B cell (primary cell): ENCODE measurements at regions not wholly inside any gene's neighbourhood (a gene's known extent, or its start where the extent isn't known, plus 50 kb on each side); places are given as distances from the start of the nearest gene placed in this dataset.
"Not testable (repeated sequence)": the region's sequence is repeated elsewhere in the genome, so short reads cannot be mapped to it uniquely, and the experiment has no call there.

Experiments
- ATAC-seq: fragments of 200-7000 bp; cut with Tn5 transposase; one replicate; pipeline ENCODE4 v1.10.0; 2021; ENCODE audit warnings: low read depth, mild to moderate bottlenecking, moderate number of reproducible peaks, moderate library complexity
- CTCF ChIA-PET: fragments of 350-600 bp; sonication (Branson Sonifier 250); formaldehyde crosslinking; loops from one replicate; lab custom pipeline; 2021; ENCODE audit warnings: antibody characterized with exemption, inconsistent platforms; lab: Charles Lee
- POLR2A ChIA-PET: fragments of 350-600 bp; sonication (Branson Sonifier 250); formaldehyde crosslinking; loops from one replicate; lab custom pipeline; 2021; ENCODE audit warnings: antibody characterized with exemption; lab: Charles Lee
- DNase-seq: peaks from one replicate; pipeline ENCODE4 v3.0.0; 2013
- H2AFZ ChIP-seq: 2 replicates; pipeline ENCODE4 v1.6.1; 2012; ENCODE audit warnings: mild to moderate bottlenecking, low read depth, low read length; ENCODE audit not compliant: insufficient read depth, poor library complexity, severe bottlenecking
- H3K27ac ChIP-seq, 2 donors: 1 replicate in 1 of 2; 2 replicates in 1 of 2; pipeline ENCODE4 v1.5.1; 2012 to 2013; ENCODE audit warnings: low read length in 2 of 2, mild to moderate bottlenecking in 2 of 2, moderate library complexity in 1 of 2
- H3K27me3 ChIP-seq, 4 experiments: fragments of 200-600 bp in 1 of 4; sonication (generic) in 1 of 4; replicated peaks in 1 of 4; 1 replicate in 2 of 4; 2 replicates in 2 of 4; pipeline versions ENCODE4 v1.6.1 to v1.7.0; 2013 to 2016; ENCODE audit warnings: low read length in 3 of 4, mild to moderate bottlenecking in 2 of 4, mixed read lengths in 1 of 4, moderate library complexity in 1 of 4; ENCODE audit not compliant: insufficient read depth in 4 of 4, control insufficient read depth in 3 of 4; ENCODE audit errors: control extremely low read depth in 1 of 4
- H3K36me3 ChIP-seq, 2 experiments: replicated peaks in 1 of 2; 1 replicate in 1 of 2; 2 replicates in 1 of 2; pipeline versions ENCODE4 v1.6.1 to v1.7.1; 2013; ENCODE audit warnings: low read length in 1 of 2; ENCODE audit not compliant: insufficient read depth in 2 of 2, control insufficient read depth in 1 of 2; ENCODE audit errors: control extremely low read depth in 1 of 2, extremely low read depth in 1 of 2
- H3K4me1 ChIP-seq, 2 donors: fragments of 200-600 bp in 1 of 2; sonication (generic) in 1 of 2; 1 replicate in 1 of 2; 2 replicates in 1 of 2; pipeline versions ENCODE4 v1.5.1 to v1.6.1; 2013 to 2017; ENCODE audit warnings: low read length in 2 of 2; ENCODE audit not compliant: control insufficient read depth in 2 of 2, insufficient read depth in 2 of 2
- H3K4me2 ChIP-seq: replicated peaks from 2 replicates; pipeline ENCODE3; 2012; ENCODE audit warnings: mild to moderate bottlenecking, low read depth, low read length; ENCODE audit not compliant: poor library complexity, severe bottlenecking
- H3K4me3 ChIP-seq, 5 experiments: fragments of 200-600 bp in 1 of 5; sonication (generic) in 1 of 5; 1 replicate in 3 of 5; 2 replicates in 2 of 5; pipeline versions ENCODE4 v1.5.1 to v1.7.0; 2011 to 2016; ENCODE audit warnings: low read length in 4 of 5, mild to moderate bottlenecking in 4 of 5, low read depth in 2 of 5, control low read depth in 1 of 5, moderate library complexity in 1 of 5; ENCODE audit not compliant: insufficient read depth in 1 of 5; ENCODE audit errors: control extremely low read depth in 1 of 5, extremely low read depth in 1 of 5
- H3K79me2 ChIP-seq: fragments of 200-600 bp; sonication (generic); one replicate; pipeline ENCODE4 v1.6.0; 2016; ENCODE audit warnings: low read length; ENCODE audit not compliant: control insufficient read depth, insufficient read depth
- H3K9ac ChIP-seq: fragments of 200-600 bp; sonication (generic); 2 replicates; pipeline ENCODE4 v1.6.1; 2017; ENCODE audit warnings: mild to moderate bottlenecking, low read length, moderate library complexity
- H3K9me3 ChIP-seq, 3 donors: one replicate each; pipeline versions ENCODE4 v1.6.1 to v1.7.1; 2013; ENCODE audit warnings: low read length in 2 of 3; ENCODE audit not compliant: control insufficient read depth in 2 of 3, insufficient read depth in 1 of 3; ENCODE audit errors: control extremely low read depth in 1 of 3
- H4K20me1 ChIP-seq: 2 replicates; pipeline ENCODE4 v1.6.0; 2012; ENCODE audit warnings: mild to moderate bottlenecking, low read length; ENCODE audit not compliant: insufficient read depth, control insufficient read depth, poor library complexity, severe bottlenecking
- H3K27ac Mint-ChIP-seq: one replicate; pipeline ENCODE4 v1.8.0; 2021; ENCODE audit warnings: mixed read lengths
- H3K27me3 Mint-ChIP-seq: one replicate; pipeline ENCODE4 v1.8.0; 2021; ENCODE audit warnings: mixed read lengths
- H3K4me1 Mint-ChIP-seq: one replicate; pipeline ENCODE4 v1.8.0; 2021; ENCODE audit warnings: mixed read lengths
- H3K4me3 Mint-ChIP-seq: one replicate; pipeline ENCODE4 v1.8.0; 2021; ENCODE audit warnings: mixed read lengths
- H3K9me3 Mint-ChIP-seq: one replicate; pipeline ENCODE4 v1.8.0; 2022; ENCODE audit warnings: mixed read lengths; ENCODE audit not compliant: insufficient read depth
- WGBS: methylation state at CpG from one replicate; pipeline ENCODE4 v1.1.5; 2013; ENCODE audit warnings: missing lambda C conversion rate; ENCODE audit not compliant: insufficient coverage; 5-methylcytosine and 5-hydroxymethylcytosine counted together
- intact Hi-C: fragments of 100-400 bp; cut with micrococcal nuclease; formaldehyde crosslinking; loops from one replicate; pipeline ENCODE4 v1.10.0; 2022

GRCh38 chr14:19177435-19177834 is 210.2 kb downstream of the POTEM start:
- H3K9ac ChIP-seq, H3K4me3 Mint-ChIP-seq, DNase-seq, H3K27me3 ChIP-seq, POLR2A ChIA-PET, H3K9me3 Mint-ChIP-seq, H3K27me3 Mint-ChIP-seq, H4K20me1 ChIP-seq, H3K27ac Mint-ChIP-seq, H3K4me3 ChIP-seq, H3K9me3 ChIP-seq, intact Hi-C loops, H3K79me2 ChIP-seq, H3K36me3 ChIP-seq, H2AFZ ChIP-seq, CTCF ChIA-PET, H3K4me1 ChIP-seq, H3K4me2 ChIP-seq, ATAC-seq, H3K27ac ChIP-seq, H3K4me1 Mint-ChIP-seq: not testable (repeated sequence)
- WGBS, result no CpG with 5 or more reads among the region's 6 CpGs

- H3K4me3 Mint-ChIP-seq, H3K27ac Mint-ChIP-seq, H3K4me1 Mint-ChIP-seq, H3K4me3 ChIP-seq, H3K79me2 ChIP-seq, H3K27ac ChIP-seq, H3K9ac ChIP-seq, H3K36me3 ChIP-seq, H3K9me3 ChIP-seq, H3K27me3 Mint-ChIP-seq, POLR2A ChIA-PET, CTCF ChIA-PET, H2AFZ ChIP-seq, H3K4me1 ChIP-seq, H4K20me1 ChIP-seq, H3K4me2 ChIP-seq, H3K9me3 Mint-ChIP-seq, DNase-seq, ATAC-seq, intact Hi-C loops, H3K27me3 ChIP-seq: not testable (repeated sequence)
- WGBS, result no CpG with 5 or more reads among the region's 2 CpGs
Observed at GRCh38 chr14:19180297-19180696, 213.1 kb downstream of the POTEM start.

- DNase-seq, H3K4me3 Mint-ChIP-seq, H3K4me2 ChIP-seq, H3K4me1 ChIP-seq, H3K4me3 ChIP-seq, H3K4me1 Mint-ChIP-seq, H4K20me1 ChIP-seq, CTCF ChIA-PET, H3K27ac Mint-ChIP-seq, H3K9ac ChIP-seq, H3K9me3 ChIP-seq, ATAC-seq, intact Hi-C loops, H3K36me3 ChIP-seq, H3K27me3 ChIP-seq, H3K79me2 ChIP-seq, H3K9me3 Mint-ChIP-seq, H3K27me3 Mint-ChIP-seq, H2AFZ ChIP-seq, POLR2A ChIA-PET, H3K27ac ChIP-seq: not testable (repeated sequence)
- WGBS, result 45% methylated on average over 1 of the region's 3 CpGs
Observed at GRCh38 chr14:19180881-19181280, 213.6 kb downstream of the POTEM start.

- H3K4me1 ChIP-seq, H3K4me2 ChIP-seq, POLR2A ChIA-PET, H3K79me2 ChIP-seq, H3K4me3 ChIP-seq, CTCF ChIA-PET, H3K9me3 ChIP-seq, DNase-seq, H3K27me3 Mint-ChIP-seq, H3K36me3 ChIP-seq, intact Hi-C loops, H2AFZ ChIP-seq, H3K27me3 ChIP-seq, ATAC-seq, H3K27ac Mint-ChIP-seq, H3K9ac ChIP-seq, H3K4me3 Mint-ChIP-seq, H3K27ac ChIP-seq, H4K20me1 ChIP-seq, H3K4me1 Mint-ChIP-seq, H3K9me3 Mint-ChIP-seq: not testable (repeated sequence)
- WGBS, result no CpG with 5 or more reads among the region's 4 CpGs
Observed at GRCh38 chr14:19195146-19195545, 227.9 kb downstream of the POTEM start.
